Activated naive CD8-positive, alpha-beta T cell treated with anti-CD3 and anti-CD28 coated beads, Interleukin-2, amount 10 ng/mL, durations not matched to agents 7 days and 5 days (primary cell): ENCODE measurements at regions not wholly inside any gene's neighbourhood (a gene's known extent, or its start where the extent isn't known, plus 50 kb on each side); places are given as distances from the start of the nearest gene placed in this dataset.
"Not testable (repeated sequence)": the region's sequence is repeated elsewhere in the genome, so short reads cannot be mapped to it uniquely, and the experiment has no call there.

Source experiments
- ATAC-seq: fragments of 150-1000 bp; cut with Tn5 transposase; one replicate; pipeline ENCODE4 v1.10.0; 2021; ENCODE audit warnings: low read depth, moderate library complexity
- POLR2A ChIA-PET: fragments of 350-600 bp; sonication (Branson Sonifier 250); formaldehyde crosslinking; loops from one replicate; lab custom pipeline; 2021; ENCODE audit warnings: antibody characterized with exemption; lab: Charles Lee
- DNase-seq: peaks from one replicate; pipeline ENCODE4 v3.0.0; 2021
- H3K27ac Mint-ChIP-seq: one replicate; pipeline ENCODE4 v1.8.0; 2022; ENCODE audit warnings: mild to moderate bottlenecking, mixed read lengths
- H3K27me3 Mint-ChIP-seq: one replicate; pipeline ENCODE4 v1.8.0; 2022; ENCODE audit warnings: mild to moderate bottlenecking, moderate library complexity, mixed read lengths
- H3K36me3 Mint-ChIP-seq: one replicate; pipeline ENCODE4 v1.8.0; 2021; ENCODE audit warnings: mild to moderate bottlenecking, mixed read lengths
- H3K4me1 Mint-ChIP-seq: one replicate; pipeline ENCODE4 v1.8.0; 2021; ENCODE audit warnings: mixed read lengths
- H3K4me3 Mint-ChIP-seq: one replicate; pipeline ENCODE4 v1.8.0; 2022; ENCODE audit warnings: mild to moderate bottlenecking, moderate library complexity, mixed read lengths
- H3K9me3 Mint-ChIP-seq: one replicate; pipeline ENCODE4 v1.8.0; 2021; ENCODE audit warnings: mixed read lengths

DNA sequence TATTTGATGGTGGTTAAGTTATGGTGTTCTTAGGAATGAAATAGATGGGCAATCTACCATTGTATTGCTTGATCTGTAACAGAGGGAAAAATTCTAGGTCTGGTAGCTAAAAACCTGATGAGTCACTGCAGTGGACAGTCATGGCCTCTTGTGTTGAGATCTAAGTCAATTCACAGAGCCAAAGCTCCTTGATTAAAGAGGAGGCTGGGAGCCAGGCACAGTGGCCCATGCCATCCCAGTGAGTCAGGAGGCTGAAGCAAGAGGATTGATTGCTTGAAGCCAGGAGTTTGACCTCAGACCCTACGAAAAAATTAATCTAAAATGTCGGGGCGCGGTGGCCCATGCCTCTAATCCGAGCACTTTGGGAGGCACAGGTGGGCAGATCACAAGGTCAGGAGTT lies 67.1 kb upstream of the KPNA3 start:
- Mint-ChIP-seq H3K4me3 (no peak overlapping the region), H3K27me3 (peaks cover 7% of the 10 kb centered on the region), H3K9me3 (peaks cover 2% of the 10 kb centered on the region), H3K36me3 (no peaks in the 10 kb centered on the region), H3K4me1 (no peaks in the 10 kb centered on the region), H3K27ac (no peak overlapping the region)
- DNase-seq = no peak
- no peak for ATAC-seq
- POLR2A ChIA-PET = interaction anchor here (0.7 kb wide), 1 partner anchor 121 kb away, joined by 5 read pairs; no protein-coding TSS in a partner anchor

DNA sequence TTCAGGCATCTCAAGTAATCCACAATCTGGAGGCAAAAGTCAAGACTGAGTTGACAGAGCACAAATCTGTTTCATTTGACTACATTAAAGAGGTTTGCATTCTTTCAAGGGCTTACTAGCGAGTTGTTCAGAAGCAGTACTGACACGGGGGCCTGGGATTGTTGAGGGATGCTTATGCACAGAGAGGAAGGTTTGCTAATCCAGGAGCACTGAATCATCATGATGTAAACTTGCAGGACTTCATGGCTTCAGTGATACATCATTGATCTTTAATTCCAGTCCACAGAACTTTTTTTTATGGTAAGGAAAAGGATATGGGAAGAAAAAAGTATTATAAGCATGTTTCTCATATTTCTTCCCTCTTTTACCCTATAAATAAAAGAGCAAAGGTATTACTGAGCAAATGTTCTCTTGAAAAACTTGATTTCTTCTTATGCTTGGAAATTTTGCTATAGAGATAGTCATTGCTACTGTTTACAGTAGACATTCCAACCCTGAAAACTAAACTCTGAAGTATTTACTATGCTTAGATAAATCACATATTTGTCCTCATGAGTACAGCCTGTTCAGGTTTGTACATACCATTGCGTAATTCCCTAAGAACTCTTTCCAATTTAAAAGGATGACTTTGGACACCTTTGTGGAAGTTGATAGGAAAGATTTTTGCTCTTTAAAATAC lies 65.8 kb upstream of the KPNA3 start:
- Mint-ChIP-seq H3K9me3 (peaks cover 3% of the 10 kb centered on the region), H3K4me1 (no peaks in the 10 kb centered on the region), H3K27me3 (peaks cover 7% of the 10 kb centered on the region), H3K27ac (no peak overlapping the region), H3K36me3 (no peaks in the 10 kb centered on the region), H3K4me3 (no peak overlapping the region)
- ATAC-seq (no peak), DNase-seq (no peak)
- POLR2A ChIA-PET = no interaction called here

DNA sequence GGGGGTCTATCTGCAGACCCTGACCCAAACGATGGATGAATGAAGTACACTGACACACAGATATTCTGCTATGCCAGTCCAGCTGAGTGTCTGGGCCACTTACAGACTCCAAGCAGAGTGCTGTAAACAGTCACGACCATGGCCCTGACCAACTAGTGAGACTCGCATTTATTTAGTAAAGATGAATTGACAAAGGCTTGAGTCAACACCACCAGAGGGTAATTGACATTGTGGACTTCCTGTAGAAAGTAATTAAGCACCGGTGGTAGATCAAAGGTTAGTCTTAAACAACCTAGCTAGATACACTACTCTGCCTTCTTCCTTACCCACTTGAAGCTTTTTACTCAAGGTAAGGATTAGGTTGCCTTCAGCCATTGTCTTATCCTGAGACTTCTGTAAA lies 63.4 kb upstream of the KPNA3 start:
- Mint-ChIP-seq H3K4me3 (no peak overlapping the region), H3K9me3 (peaks cover 4% of the 10 kb centered on the region), H3K4me1 (no peaks in the 10 kb centered on the region), H3K27me3 (peaks cover 7% of the 10 kb centered on the region), H3K27ac (no peak overlapping the region), H3K36me3 (no peaks in the 10 kb centered on the region)
- ATAC-seq = no peak
- POLR2A ChIA-PET = no interaction called here
- DNase-seq = no peak

DNA sequence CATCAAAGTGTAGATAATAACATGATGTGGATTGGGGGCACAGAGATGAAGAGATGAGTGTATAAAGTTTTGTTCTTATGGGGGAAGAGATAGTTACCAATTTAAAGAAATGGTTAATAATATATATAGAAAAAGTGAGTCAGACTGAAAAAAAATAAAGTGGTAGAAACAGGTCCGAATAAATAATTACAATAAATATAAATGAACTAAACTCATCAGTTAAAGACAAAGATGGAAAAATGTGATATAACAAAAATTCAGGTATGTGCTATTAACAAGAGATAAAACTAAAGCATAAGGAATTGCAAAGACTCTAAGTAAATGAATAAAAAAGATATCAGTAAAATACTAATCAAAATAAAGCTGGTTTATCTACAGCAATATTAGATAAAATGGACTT lies 61.1 kb upstream of the KPNA3 start:
- Mint-ChIP-seq H3K27me3 (peaks cover 7% of the 10 kb centered on the region), H3K27ac (no peak overlapping the region), H3K4me3 (no peak overlapping the region), H3K4me1 (no peaks in the 10 kb centered on the region), H3K36me3 (no peaks in the 10 kb centered on the region), H3K9me3 (peaks cover 4% of the 10 kb centered on the region)
- ATAC-seq = no peak
- POLR2A ChIA-PET = no interaction called here
- no peak for DNase-seq

DNA sequence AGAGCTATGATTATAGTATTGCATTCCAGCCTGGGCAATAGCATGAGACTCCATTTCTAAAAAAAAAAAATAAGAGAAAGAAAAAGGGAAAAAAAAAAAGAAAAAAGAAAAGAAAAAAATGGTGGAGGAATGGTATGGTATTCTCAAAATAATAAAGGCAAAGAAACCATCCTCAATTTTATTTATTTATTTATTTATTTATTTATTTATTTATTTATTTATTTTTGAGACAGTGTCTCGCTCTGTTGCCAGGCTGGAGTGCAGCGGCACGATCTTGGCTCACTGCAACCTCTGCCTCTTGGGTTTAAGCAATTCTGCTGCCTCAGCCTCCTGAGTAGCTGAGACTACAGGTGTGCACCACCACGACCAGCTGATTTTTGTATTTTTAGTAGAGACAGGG lies 60.0 kb upstream of the KPNA3 start:
- H3K4me3 Mint-ChIP-seq, H3K9me3 Mint-ChIP-seq, H3K36me3 Mint-ChIP-seq, DNase-seq, H3K27me3 Mint-ChIP-seq, POLR2A ChIA-PET, ATAC-seq, H3K4me1 Mint-ChIP-seq, H3K27ac Mint-ChIP-seq: not testable (repeated sequence)

DNA sequence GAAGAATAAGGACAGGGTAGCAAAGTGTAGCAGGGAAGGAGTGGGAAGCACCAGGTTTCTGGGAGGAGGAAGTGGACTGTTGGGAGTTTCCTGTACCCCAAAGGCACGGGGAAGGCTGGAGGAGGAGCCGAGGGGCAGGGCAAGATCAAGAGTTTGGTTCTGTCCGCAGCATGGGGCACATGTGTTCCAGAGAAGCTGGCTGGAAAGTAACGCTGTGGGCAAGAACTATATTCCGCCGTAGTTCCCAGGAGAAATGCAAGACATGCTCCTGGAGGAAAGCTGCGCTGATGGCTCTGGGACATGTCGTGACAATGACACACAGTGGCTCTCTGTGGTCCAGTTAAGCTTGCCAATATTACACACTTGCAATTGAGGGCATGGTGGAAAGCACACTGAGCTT lies 51.7 kb upstream of the KPNA3 start:
- POLR2A ChIA-PET = interaction anchor here (1.5 kb wide), 1 partner anchor 52 kb away, joined by 3 read pairs; the partner anchor contains the start of gene KPNA3
- H3K4me3 Mint-ChIP-seq = no peak overlapping the region
- ATAC-seq (no peak), DNase-seq (no peak)
- H3K9me3 Mint-ChIP-seq = no peaks in the 10 kb centered on the region
- H3K27ac Mint-ChIP-seq = no peak overlapping the region
- peaks cover 5% of the 10 kb centered on the region for H3K27me3 Mint-ChIP-seq
- H3K36me3 Mint-ChIP-seq = no peaks in the 10 kb centered on the region
- peaks cover 13% of the 10 kb centered on the region for H3K4me1 Mint-ChIP-seq
